Esophagus squamous epithelium (tissue), 5 donors: ENCODE measurements at regions not wholly inside any gene's neighbourhood (a gene's known extent, or its start where the extent isn't known, plus 50 kb on each side); places are given as distances from the start of the nearest gene placed in this dataset.

ENCODE experiments used
- DNase-seq: peaks from one replicate; lab custom pipeline; 2025; lab: John Stamatoyannopoulos, UW
- H3K27ac ChIP-seq, 4 donors: fragments of 200-600 bp; sonication (generic); one replicate each; pipeline ENCODE4 v1.5.1; 2016 to 2019; ENCODE audit warnings: mild to moderate bottlenecking in 1 of 4
- H3K27me3 ChIP-seq, 4 donors: fragments of 200-600 bp; sonication (generic); 1 replicate in 3 of 4; 2 replicates in 1 of 4; pipeline versions ENCODE4 v1.5.1 to v1.6.0; 2017 to 2021; ENCODE audit warnings: antibody characterized with exemption in 1 of 4
- H3K36me3 ChIP-seq, 3 donors: fragments of 200-600 bp; sonication (generic); one replicate each; pipeline ENCODE4 v1.5.1; 2016 to 2019
- H3K4me1 ChIP-seq, 3 donors: fragments of 200-600 bp; sonication (generic); one replicate each; pipeline ENCODE4 v1.5.1; 2017 to 2019
- H3K4me3 ChIP-seq, 4 donors: fragments of 200-600 bp; sonication (generic); 1 replicate in 3 of 4; 2 replicates in 1 of 4; pipeline ENCODE4 v1.5.1; 2016 to 2019; ENCODE audit warnings: mild to moderate bottlenecking in 2 of 4, moderate library complexity in 1 of 4
- H3K9me3 ChIP-seq, 3 donors: fragments of 200-600 bp; sonication (generic); one replicate each; pipeline ENCODE4 v1.5.1; 2016 to 2019
- POLR2A ChIP-seq, 4 donors: fragments of 450-650 bp; IDR thresholded peaks; one replicate each; pipeline ENCODE4 v1.6.1; 2017; ENCODE audit warnings: antibody characterized with exemption in 4 of 4, mild to moderate bottlenecking in 4 of 4, moderate library complexity in 3 of 4
- WGBS, 2 donors: methylation state at CpG; one replicate each; pipeline ENCODE4 v1.1.5; 2018; 5-methylcytosine and 5-hydroxymethylcytosine counted together
- intact Hi-C: fragments of 100-400 bp; cut with DNase I; formaldehyde crosslinking; loops from one replicate; pipeline ENCODE4 v1.15.0; 2022
- TF ChIP-seq, protein P1 (sequence below), 6 experiments: fragments of 450-650 bp in 4 of 6; fragments of 200-600 bp in 2 of 6; sonication (generic) in 2 of 6; IDR thresholded peaks; one replicate each; pipeline ENCODE4 v1.5.1; 2016 to 2019; ENCODE audit warnings: antibody characterized with exemption in 6 of 6, mild to moderate bottlenecking in 4 of 6, moderate library complexity in 4 of 6
- donor health status: DM: yes; HTN: yes; CAD: no.

DNA sequence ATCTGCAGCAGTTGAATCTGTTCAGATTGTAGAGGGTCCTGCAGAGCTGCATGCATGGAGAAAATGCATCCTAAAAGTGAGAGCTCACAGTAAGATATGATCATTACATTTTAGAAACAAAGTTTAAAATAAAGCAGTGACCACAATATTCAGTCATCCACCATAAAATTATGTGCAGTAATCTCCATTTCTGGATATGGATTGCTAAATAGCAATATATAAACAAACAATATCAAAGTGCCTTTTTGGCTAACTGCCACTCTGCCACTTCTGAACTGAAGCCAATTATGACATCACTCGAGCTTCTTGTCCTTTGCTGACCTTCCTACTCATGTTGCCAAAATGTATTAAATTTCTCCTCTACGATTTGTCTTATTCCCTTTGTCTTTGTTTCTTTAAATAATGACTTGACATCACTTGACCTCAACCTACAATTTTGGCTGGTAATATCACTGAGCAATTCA lies 262.0 kb upstream of the CXADR start:
- WGBS, 2 donors, result 51 to 54% methylated on average over 2 of the region's 2 CpGs
- Histone ChIP-seq H3K27me3 (no peaks in the 10 kb centered on the region), H3K36me3 (no peaks in the 10 kb centered on the region), H3K4me3 (no peak overlapping the region), H3K27ac (no peak overlapping the region), H3K9me3 (no peaks in the 10 kb centered on the region), H3K4me1 (no peaks in the 10 kb centered on the region)
- no peak for DNase-seq
- intact Hi-C loops, result no loop called here
- TF ChIP-seq, protein P1, sequence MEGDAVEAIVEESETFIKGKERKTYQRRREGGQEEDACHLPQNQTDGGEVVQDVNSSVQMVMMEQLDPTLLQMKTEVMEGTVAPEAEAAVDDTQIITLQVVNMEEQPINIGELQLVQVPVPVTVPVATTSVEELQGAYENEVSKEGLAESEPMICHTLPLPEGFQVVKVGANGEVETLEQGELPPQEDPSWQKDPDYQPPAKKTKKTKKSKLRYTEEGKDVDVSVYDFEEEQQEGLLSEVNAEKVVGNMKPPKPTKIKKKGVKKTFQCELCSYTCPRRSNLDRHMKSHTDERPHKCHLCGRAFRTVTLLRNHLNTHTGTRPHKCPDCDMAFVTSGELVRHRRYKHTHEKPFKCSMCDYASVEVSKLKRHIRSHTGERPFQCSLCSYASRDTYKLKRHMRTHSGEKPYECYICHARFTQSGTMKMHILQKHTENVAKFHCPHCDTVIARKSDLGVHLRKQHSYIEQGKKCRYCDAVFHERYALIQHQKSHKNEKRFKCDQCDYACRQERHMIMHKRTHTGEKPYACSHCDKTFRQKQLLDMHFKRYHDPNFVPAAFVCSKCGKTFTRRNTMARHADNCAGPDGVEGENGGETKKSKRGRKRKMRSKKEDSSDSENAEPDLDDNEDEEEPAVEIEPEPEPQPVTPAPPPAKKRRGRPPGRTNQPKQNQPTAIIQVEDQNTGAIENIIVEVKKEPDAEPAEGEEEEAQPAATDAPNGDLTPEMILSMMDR (IDR thresholded peaks at IDR 0.05), result no peak
- no peak for TF ChIP-seq POLR2A (IDR thresholded peaks at IDR 0.05)

DNA sequence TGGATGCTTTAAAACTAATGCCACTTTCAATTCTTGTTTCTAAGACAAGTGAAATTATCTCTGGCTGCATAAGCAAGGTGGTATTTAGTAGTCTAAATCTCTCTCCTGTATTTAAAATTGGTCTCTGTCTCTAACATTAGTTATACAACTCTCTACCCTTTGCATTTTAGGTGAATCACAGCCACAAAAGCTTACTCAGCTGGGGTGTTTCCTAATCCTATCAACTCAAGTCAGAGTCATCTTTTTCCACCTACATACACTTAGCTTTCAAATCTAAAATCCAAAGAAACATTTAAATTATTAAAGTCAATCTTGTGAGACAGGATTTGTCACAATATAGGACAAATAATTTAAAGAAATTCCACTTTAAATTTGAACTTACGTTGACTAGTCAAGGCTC lies 255.1 kb upstream of the CXADR start:
- Histone ChIP-seq H3K4me1 (no peaks in the 10 kb centered on the region), H3K9me3 (no peaks in the 10 kb centered on the region), H3K4me3 (no peak overlapping the region), H3K27me3 (no peaks in the 10 kb centered on the region), H3K36me3 (no peaks in the 10 kb centered on the region), H3K27ac (no peak overlapping the region)
- no peak for TF ChIP-seq POLR2A (IDR thresholded peaks at IDR 0.05)
- TF ChIP-seq, protein P1 (IDR thresholded peaks at IDR 0.05), result no peak
- intact Hi-C loops, result no loop called here
- WGBS, 2 donors, result 73 to 83% methylated on average over 1 of the region's 1 CpG
- DNase-seq, result no peak

DNA sequence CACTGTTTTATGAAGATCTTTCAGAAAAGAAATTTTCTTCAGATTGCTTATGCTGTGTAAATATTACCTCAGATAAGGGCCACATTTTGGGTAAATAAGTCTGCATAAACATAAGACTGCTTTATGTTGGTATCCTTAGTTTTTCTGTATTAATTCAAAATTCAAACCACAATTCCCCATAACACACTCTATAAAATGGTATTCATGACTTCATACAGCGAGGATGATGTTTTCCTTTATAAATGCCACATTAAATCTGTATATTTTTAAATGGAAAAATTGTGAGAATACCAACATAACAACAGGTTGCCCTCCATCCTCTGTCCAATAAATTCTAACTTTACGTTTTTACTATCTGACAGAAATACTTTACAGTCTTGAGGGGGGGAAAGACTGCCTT lies 248.7 kb upstream of the CXADR start:
- Histone ChIP-seq H3K4me1 (no peaks in the 10 kb centered on the region), H3K36me3 (no peaks in the 10 kb centered on the region), H3K4me3 (no peak overlapping the region), H3K27me3 (no peaks in the 10 kb centered on the region), H3K27ac (no peak overlapping the region), H3K9me3 (no peaks in the 10 kb centered on the region)
- WGBS, 2 donors, result 59 to 74% methylated on average over 2 of the region's 2 CpGs
- intact Hi-C loops, result no loop called here
- no peak for TF ChIP-seq POLR2A (IDR thresholded peaks at IDR 0.05)
- TF ChIP-seq, protein P1 (IDR thresholded peaks at IDR 0.05), result no peak
- DNase-seq, result no peak

DNA sequence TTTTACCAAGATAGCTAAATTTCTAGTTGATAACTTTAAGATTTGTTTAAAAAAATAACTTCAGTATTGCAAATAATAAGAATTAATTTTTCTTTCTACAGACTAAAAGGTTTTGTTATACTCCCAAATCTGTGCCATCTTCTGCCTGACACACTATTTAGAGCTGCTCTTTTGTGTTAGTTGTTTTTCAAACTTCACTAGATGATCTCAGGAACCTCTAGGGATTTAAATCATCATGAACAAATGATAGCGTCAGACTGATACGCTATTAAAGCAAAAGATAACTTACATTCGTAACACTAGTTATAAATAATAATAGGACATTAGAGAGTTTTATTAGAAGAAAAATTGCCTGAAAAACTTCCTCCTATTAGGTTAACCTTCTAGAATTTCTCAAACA lies 243.1 kb upstream of the CXADR start:
- peaks cover 0 to 6% (median 0%) of the 10 kb centered on the region in 3 donors for H3K9me3 ChIP-seq
- no peak overlapping the region for H3K4me3 ChIP-seq
- no peak overlapping the region for H3K27ac ChIP-seq
- H3K4me1 ChIP-seq, result no peaks in the 10 kb centered on the region
- TF ChIP-seq, protein P1 (IDR thresholded peaks at IDR 0.05), result no peak
- TF ChIP-seq POLR2A (IDR thresholded peaks at IDR 0.05), result no peak
- 35 to 50% methylated on average over 3 of the region's 3 CpGs for WGBS, 2 donors
- H3K36me3 ChIP-seq, result no peaks in the 10 kb centered on the region
- H3K27me3 ChIP-seq, result no peaks in the 10 kb centered on the region
- DNase-seq, result no peak
- intact Hi-C loops, result no loop called here

DNA sequence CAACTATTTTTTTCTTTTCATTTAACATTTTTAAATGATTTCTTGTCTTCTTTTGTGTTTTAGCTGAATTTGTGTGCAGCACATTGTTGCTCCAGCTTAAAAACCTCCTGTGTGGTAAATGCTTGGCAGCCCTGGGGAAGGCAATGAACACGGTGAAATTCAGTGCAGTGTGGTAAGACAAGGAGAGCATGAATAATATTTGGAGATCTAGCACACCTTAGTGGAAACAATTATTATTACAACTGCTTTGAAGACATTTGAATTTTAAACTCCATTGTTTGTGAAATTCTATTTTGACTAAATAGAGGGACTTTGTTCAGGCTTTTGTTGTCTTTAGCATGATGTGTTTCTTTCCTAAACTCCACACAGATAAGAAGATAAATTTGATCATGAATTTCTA lies 242.6 kb upstream of the CXADR start:
- Histone ChIP-seq H3K4me1 (no peaks in the 10 kb centered on the region), H3K27me3 (no peaks in the 10 kb centered on the region), H3K9me3 (peaks cover 0 to 6% (median 0%) of the 10 kb centered on the region in 3 donors), H3K4me3 (no peak overlapping the region), H3K27ac (no peak overlapping the region), H3K36me3 (no peaks in the 10 kb centered on the region)
- intact Hi-C loops, result no loop called here
- 0% methylated on average over 1 of the region's 1 CpG for WGBS, 2 donors
- TF ChIP-seq POLR2A (IDR thresholded peaks at IDR 0.05), result no peak
- TF ChIP-seq, protein P1 (IDR thresholded peaks at IDR 0.05), result peak in 5 of 6 experiments; percentile 47 to 80 (median 67)
- no peak for DNase-seq
